Daoy (cell line): ENCODE measurements at regions not wholly inside any gene's neighbourhood (a gene's known extent, or its start where the extent isn't known, plus 50 kb on each side); places are given as distances from the start of the nearest gene placed in this dataset.

Experiments
- DNase-seq: peaks from one replicate; pipeline ENCODE4 v3.0.0-alpha.2; 2015; ENCODE audit warnings: low read depth

GRCh38 chr6:168724033-168724432 is 283.0 kb downstream of the SMOC2 start:
- no peak for DNase-seq

GRCh38 chr6:168722397-168722796 is 281.4 kb downstream of the SMOC2 start:
- DNase-seq, result no peak

GRCh38 chr6:168721571-168721970 is 280.6 kb downstream of the SMOC2 start:
- no peak for DNase-seq

- no peak for DNase-seq
Observed at GRCh38 chr6:168719901-168720300, 278.9 kb downstream of the SMOC2 start.

- DNase-seq, result no peak
Observed at GRCh38 chr6:168718821-168719475, 278.0 kb downstream of the SMOC2 start.
